ENCODE measurements at regions not wholly inside any gene's neighbourhood (a gene's known extent, or its start where the extent isn't known, plus 50 kb on each side); places are given as distances from the start of the nearest gene placed in this dataset.

GRCh38 chr2:145422576-145422975 lies 902.7 kb upstream of the ZEB2 start:
- TF ChIP-seq CREB1 (CRISPR knock-in tag; IDR thresholded peaks at IDR 0.05; ENCODE audit: low read depth) (no peak), EZH2 (IDR thresholded peaks at IDR 0.05; ENCODE audit: low read depth, unreplicated experiment) (no peak), POLR2AphosphoS5 (IDR thresholded peaks at IDR 0.05; ENCODE audit: low read depth) (no peak), REST (IDR thresholded peaks at IDR 0.05; ENCODE audit: unreplicated experiment) (no peak), JUNB (IDR thresholded peaks at IDR 0.05; ENCODE audit: unreplicated experiment) (no peak), ZNF114 (CRISPR knock-in tag; IDR thresholded peaks at IDR 0.05) (no peak), STAT1 (IDR thresholded peaks at IDR 0.05; ENCODE audit: unreplicated experiment) (no peak)
- TF ChIP-seq, protein P1, sequence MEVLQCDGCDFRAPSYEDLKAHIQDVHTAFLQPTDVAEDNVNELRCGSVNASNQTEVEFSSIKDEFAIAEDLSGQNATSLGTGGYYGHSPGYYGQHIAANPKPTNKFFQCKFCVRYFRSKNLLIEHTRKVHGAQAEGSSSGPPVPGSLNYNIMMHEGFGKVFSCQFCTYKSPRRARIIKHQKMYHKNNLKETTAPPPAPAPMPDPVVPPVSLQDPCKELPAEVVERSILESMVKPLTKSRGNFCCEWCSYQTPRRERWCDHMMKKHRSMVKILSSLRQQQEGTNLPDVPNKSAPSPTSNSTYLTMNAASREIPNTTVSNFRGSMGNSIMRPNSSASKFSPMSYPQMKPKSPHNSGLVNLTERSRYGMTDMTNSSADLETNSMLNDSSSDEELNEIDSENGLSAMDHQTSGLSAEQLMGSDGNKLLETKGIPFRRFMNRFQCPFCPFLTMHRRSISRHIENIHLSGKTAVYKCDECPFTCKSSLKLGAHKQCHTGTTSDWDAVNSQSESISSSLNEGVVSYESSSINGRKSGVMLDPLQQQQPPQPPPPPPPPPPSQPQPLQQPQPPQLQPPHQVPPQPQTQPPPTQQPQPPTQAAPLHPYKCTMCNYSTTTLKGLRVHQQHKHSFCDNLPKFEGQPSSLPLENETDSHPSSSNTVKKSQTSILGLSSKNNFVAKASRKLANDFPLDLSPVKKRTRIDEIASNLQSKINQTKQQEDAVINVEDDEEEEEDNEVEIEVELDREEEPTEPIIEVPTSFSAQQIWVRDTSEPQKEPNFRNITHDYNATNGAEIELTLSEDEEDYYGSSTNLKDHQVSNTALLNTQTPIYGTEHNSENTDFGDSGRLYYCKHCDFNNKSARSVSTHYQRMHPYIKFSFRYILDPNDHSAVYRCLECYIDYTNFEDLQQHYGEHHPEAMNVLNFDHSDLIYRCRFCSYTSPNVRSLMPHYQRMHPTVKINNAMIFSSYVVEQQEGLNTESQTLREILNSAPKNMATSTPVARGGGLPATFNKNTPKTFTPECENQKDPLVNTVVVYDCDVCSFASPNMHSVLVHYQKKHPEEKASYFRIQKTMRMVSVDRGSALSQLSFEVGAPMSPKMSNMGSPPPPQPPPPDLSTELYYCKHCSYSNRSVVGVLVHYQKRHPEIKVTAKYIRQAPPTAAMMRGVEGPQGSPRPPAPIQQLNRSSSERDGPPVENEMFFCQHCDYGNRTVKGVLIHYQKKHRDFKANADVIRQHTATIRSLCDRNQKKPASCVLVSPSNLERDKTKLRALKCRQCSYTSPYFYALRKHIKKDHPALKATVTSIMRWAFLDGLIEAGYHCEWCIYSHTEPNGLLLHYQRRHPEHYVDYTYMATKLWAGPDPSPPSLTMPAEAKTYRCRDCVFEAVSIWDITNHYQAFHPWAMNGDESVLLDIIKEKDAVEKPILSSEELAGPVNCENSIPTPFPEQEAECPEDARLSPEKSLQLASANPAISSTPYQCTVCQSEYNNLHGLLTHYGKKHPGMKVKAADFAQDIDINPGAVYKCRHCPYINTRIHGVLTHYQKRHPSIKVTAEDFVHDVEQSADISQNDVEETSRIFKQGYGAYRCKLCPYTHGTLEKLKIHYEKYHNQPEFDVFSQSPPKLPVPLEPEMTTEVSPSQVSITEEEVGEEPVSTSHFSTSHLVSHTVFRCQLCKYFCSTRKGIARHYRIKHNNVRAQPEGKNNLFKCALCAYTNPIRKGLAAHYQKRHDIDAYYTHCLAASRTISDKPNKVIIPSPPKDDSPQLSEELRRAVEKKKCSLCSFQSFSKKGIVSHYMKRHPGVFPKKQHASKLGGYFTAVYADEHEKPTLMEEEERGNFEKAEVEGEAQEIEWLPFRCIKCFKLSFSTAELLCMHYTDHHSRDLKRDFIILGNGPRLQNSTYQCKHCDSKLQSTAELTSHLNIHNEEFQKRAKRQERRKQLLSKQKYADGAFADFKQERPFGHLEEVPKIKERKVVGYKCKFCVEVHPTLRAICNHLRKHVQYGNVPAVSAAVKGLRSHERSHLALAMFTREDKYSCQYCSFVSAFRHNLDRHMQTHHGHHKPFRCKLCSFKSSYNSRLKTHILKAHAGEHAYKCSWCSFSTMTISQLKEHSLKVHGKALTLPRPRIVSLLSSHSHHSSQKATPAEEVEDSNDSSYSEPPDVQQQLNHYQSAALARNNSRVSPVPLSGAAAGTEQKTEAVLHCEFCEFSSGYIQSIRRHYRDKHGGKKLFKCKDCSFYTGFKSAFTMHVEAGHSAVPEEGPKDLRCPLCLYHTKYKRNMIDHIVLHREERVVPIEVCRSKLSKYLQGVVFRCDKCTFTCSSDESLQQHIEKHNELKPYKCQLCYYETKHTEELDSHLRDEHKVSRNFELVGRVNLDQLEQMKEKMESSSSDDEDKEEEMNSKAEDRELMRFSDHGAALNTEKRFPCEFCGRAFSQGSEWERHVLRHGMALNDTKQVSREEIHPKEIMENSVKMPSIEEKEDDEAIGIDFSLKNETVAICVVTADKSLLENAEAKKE (CRISPR knock-in tag; IDR thresholded peaks at IDR 0.05): no peak
- TF ChIP-seq, protein P2, sequence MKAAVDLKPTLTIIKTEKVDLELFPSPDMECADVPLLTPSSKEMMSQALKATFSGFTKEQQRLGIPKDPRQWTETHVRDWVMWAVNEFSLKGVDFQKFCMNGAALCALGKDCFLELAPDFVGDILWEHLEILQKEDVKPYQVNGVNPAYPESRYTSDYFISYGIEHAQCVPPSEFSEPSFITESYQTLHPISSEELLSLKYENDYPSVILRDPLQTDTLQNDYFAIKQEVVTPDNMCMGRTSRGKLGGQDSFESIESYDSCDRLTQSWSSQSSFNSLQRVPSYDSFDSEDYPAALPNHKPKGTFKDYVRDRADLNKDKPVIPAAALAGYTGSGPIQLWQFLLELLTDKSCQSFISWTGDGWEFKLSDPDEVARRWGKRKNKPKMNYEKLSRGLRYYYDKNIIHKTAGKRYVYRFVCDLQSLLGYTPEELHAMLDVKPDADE (IDR thresholded peaks at IDR 0.05): no peak
- peaks cover 17% of the 10 kb centered on the region for H3K36me3 Mint-ChIP-seq (ENCODE audit: low read depth)
- no peaks in the 10 kb centered on the region for H3K4me1 Mint-ChIP-seq
- ATAC-seq (no peak), DNase-seq (ENCODE audit: low spot score) (no peak)
- H4K20me1 ChIP-seq (replicated peaks; ENCODE audit: insufficient read depth): no peaks in the 10 kb centered on the region
- H3K4me1 ChIP-seq (ENCODE audit: insufficient read depth): no peaks in the 10 kb centered on the region
- peaks cover 27% of the 10 kb centered on the region for H3K9me2 ChIP-seq (ENCODE audit: insufficient read depth)
- no peaks in the 10 kb centered on the region; the same call in 1 of the 2 replicates for H3K36me3 ChIP-seq (ENCODE audit: insufficient read depth)
- H3K79me2 ChIP-seq (replicated peaks; ENCODE audit: insufficient read depth): no peaks in the 10 kb centered on the region
- no peaks in the 10 kb centered on the region for H3K27me3 ChIP-seq (ENCODE audit: insufficient read depth)
- H2AFZ ChIP-seq: no peak overlapping the region
- no peak overlapping the region for H3K4me3 ChIP-seq
- H3F3A ChIP-seq (replicated peaks; ENCODE audit: low read depth): no peaks in the 10 kb centered on the region
- H3K9me3 Mint-ChIP-seq: peaks cover 17% of the 10 kb centered on the region
- H3K27me3 Mint-ChIP-seq (ENCODE audit: insufficient read depth, low read depth, poor library complexity): no peaks in the 10 kb centered on the region
- no peak overlapping the region for H3K4me3 Mint-ChIP-seq
- H3K27ac ChIP-seq (ENCODE audit: low read depth): no peak overlapping the region
- H3K27ac Mint-ChIP-seq: no peak overlapping the region
- H3K4me2 ChIP-seq: no peak overlapping the region

All from GM23338 (cell line).